Sigmoid colon (tissue), 6 donors: ENCODE measurements at regions not wholly inside any gene's neighbourhood (a gene's known extent, or its start where the extent isn't known, plus 50 kb on each side); places are given as distances from the start of the nearest gene placed in this dataset.

ENCODE experiments used
- DNase-seq: peaks from one replicate; pipeline ENCODE4 v3.0.0-alpha.2; 2019
- H3K27ac ChIP-seq, 4 donors: fragments of 200-600 bp; sonication (generic); one replicate each; pipeline ENCODE4 v1.5.1; 2016 to 2019; ENCODE audit warnings: mild to moderate bottlenecking in 1 of 4
- H3K27me3 ChIP-seq, 3 donors: fragments of 200-600 bp; sonication (generic); one replicate each; pipeline ENCODE4 v1.5.1; 2019; ENCODE audit warnings: mild to moderate bottlenecking in 1 of 3
- H3K36me3 ChIP-seq, 4 donors: fragments of 200-600 bp; sonication (generic); one replicate each; pipeline ENCODE4 v1.5.1; 2016 to 2019
- H3K4me1 ChIP-seq, 4 donors: fragments of 200-600 bp; sonication (generic); one replicate each; pipeline ENCODE4 v1.5.1; 2017 to 2019
- H3K4me3 ChIP-seq, 4 donors: fragments of 200-600 bp; sonication (generic); one replicate each; pipeline ENCODE4 v1.5.1; 2017 to 2019; ENCODE audit warnings: mild to moderate bottlenecking in 2 of 4, moderate library complexity in 1 of 4
- H3K9me3 ChIP-seq, 4 donors: fragments of 200-600 bp in 3 of 4; sonication (generic) in 3 of 4; one replicate each; pipeline versions ENCODE4 v1.5.1 to v1.6.1; 2013 to 2019
- CTCF ChIP-seq, 4 experiments: fragments of 450-650 bp in 3 of 4; fragments of 200-600 bp in 1 of 4; IDR thresholded peaks; one replicate each; pipeline ENCODE4 v1.5.1; 2016 to 2019; ENCODE audit warnings: antibody characterized with exemption in 4 of 4, mild to moderate bottlenecking in 3 of 4, moderate library complexity in 2 of 4
- EP300 ChIP-seq, 4 donors: sonication (generic); formaldehyde crosslinking; IDR thresholded peaks; one replicate each; pipeline ENCODE4 v1.6.1; 2017; ENCODE audit warnings: antibody characterized with exemption in 4 of 4
- POLR2A ChIP-seq, 2 donors: fragments of 450-650 bp; IDR thresholded peaks; one replicate each; pipeline ENCODE4 v1.6.1; 2016; ENCODE audit warnings: antibody characterized with exemption in 2 of 2, mild to moderate bottlenecking in 2 of 2, moderate library complexity in 2 of 2
- POLR2AphosphoS5 ChIP-seq, 4 donors: sonication (generic); formaldehyde crosslinking; IDR thresholded peaks; one replicate each; pipeline ENCODE4 v1.6.1; 2017; ENCODE audit warnings: antibody characterized with exemption in 4 of 4
- WGBS, 2 donors: extraction: QIAGEN DNeasy Blood & Tissue Kit; methylation state at CpG; one replicate each; pipeline ENCODE4 v1.1.7; 2013; 5-methylcytosine and 5-hydroxymethylcytosine counted together
- intact Hi-C: fragments of 100-400 bp; cut with DNase I; formaldehyde crosslinking; loops from one replicate; pipeline ENCODE4 v1.15.1; 2023
- donor health status: healthy with polysubstance abuse.
- donor health status: healthy.

GRCh38 chr12:105574056-105574715 lies 243.7 kb downstream of the C12orf75 start:
- Histone ChIP-seq H3K27ac (no peak overlapping the region), H3K4me3 (no peak overlapping the region), H3K9me3 (no peaks in the 10 kb centered on the region), H3K27me3 (no peaks in the 10 kb centered on the region), H3K36me3 (no peaks in the 10 kb centered on the region), H3K4me1 (no peaks in the 10 kb centered on the region)
- WGBS, 2 donors, result 93 to 96% methylated on average over 5 of the region's 5 CpGs
- no peak for TF ChIP-seq POLR2AphosphoS5 (IDR thresholded peaks at IDR 0.05)
- no peak for TF ChIP-seq EP300 (IDR thresholded peaks at IDR 0.05)
- no peak for TF ChIP-seq CTCF (IDR thresholded peaks at IDR 0.05)
- TF ChIP-seq POLR2A (IDR thresholded peaks at IDR 0.05), result no peak
- intact Hi-C loops, result no loop called here
- no peak for DNase-seq

- no peak overlapping the region for H3K4me3 ChIP-seq
- no peak for TF ChIP-seq POLR2A (IDR thresholded peaks at IDR 0.05)
- TF ChIP-seq CTCF (IDR thresholded peaks at IDR 0.05), result no peak
- no peak for TF ChIP-seq POLR2AphosphoS5 (IDR thresholded peaks at IDR 0.05)
- no peak for TF ChIP-seq EP300 (IDR thresholded peaks at IDR 0.05)
- no peaks in the 10 kb centered on the region for H3K36me3 ChIP-seq
- intact Hi-C loops, result no loop called here
- WGBS, 2 donors, result 82 to 88% methylated on average over 2 of the region's 2 CpGs
- H3K4me1 ChIP-seq, result no peaks in the 10 kb centered on the region
- H3K27me3 ChIP-seq, result no peaks in the 10 kb centered on the region
- no peak for DNase-seq
- H3K27ac ChIP-seq, result no peak overlapping the region
- H3K9me3 ChIP-seq, result no peaks in the 10 kb centered on the region
These were observed 244.7 kb downstream of the C12orf75 start for GRCh38 chr12:105575235-105575634.

GRCh38 chr12:105576261-105576660 lies 245.8 kb downstream of the C12orf75 start:
- Histone ChIP-seq H3K9me3 (no peaks in the 10 kb centered on the region), H3K27ac (no peak overlapping the region), H3K36me3 (no peaks in the 10 kb centered on the region), H3K4me3 (no peak overlapping the region), H3K4me1 (peaks cover 0 to 6% (median 0%) of the 10 kb centered on the region in 4 donors), H3K27me3 (no peaks in the 10 kb centered on the region)
- 95 to 96% methylated on average over 2 of the region's 2 CpGs for WGBS, 2 donors
- no peak for DNase-seq
- intact Hi-C loops, result no loop called here
- no peak for TF ChIP-seq EP300 (IDR thresholded peaks at IDR 0.05)
- no peak for TF ChIP-seq POLR2AphosphoS5 (IDR thresholded peaks at IDR 0.05)
- no peak for TF ChIP-seq POLR2A (IDR thresholded peaks at IDR 0.05)
- no peak for TF ChIP-seq CTCF (IDR thresholded peaks at IDR 0.05)

- peaks cover 0 to 7% (median 0%) of the 10 kb centered on the region in 4 donors for H3K4me1 ChIP-seq
- H3K36me3 ChIP-seq, result no peaks in the 10 kb centered on the region
- no peak overlapping the region for H3K4me3 ChIP-seq
- WGBS, 2 donors, result 13 to 55% methylated on average over 5 of the region's 5 CpGs
- no peak overlapping the region for H3K27ac ChIP-seq
- TF ChIP-seq CTCF (IDR thresholded peaks at IDR 0.05) (no peak), POLR2AphosphoS5 (IDR thresholded peaks at IDR 0.05) (peak in 1 of 4 donors; percentile 12), EP300 (IDR thresholded peaks at IDR 0.05) (no peak), POLR2A (IDR thresholded peaks at IDR 0.05) (no peak)
- DNase-seq, result no peak
- H3K9me3 ChIP-seq, result no peaks in the 10 kb centered on the region
- no peaks in the 10 kb centered on the region for H3K27me3 ChIP-seq
- intact Hi-C loops, result no loop called here
These were observed 250.4 kb downstream of the C12orf75 start for GRCh38 chr12:105580821-105581352.
